Activated CD4-positive, alpha-beta T cell treated with anti-CD3 and anti-CD28 coated beads for 36 hours (primary cell): ENCODE measurements at regions not wholly inside any gene's neighbourhood (a gene's known extent, or its start where the extent isn't known, plus 50 kb on each side); places are given as distances from the start of the nearest gene placed in this dataset.

Experiments
- ATAC-seq: fragments of 200-7000 bp; cut with Tn5 transposase; one replicate; pipeline ENCODE4 v1.10.0; 2021; ENCODE audit warnings: mild to moderate bottlenecking, moderate library complexity
- CTCF ChIA-PET: fragments of 350-600 bp; sonication (Branson Sonifier 250); formaldehyde crosslinking; loops from one replicate; lab custom pipeline; 2021; ENCODE audit warnings: antibody characterized with exemption; lab: Charles Lee
- POLR2A ChIA-PET: fragments of 350-600 bp; sonication (Branson Sonifier 250); formaldehyde crosslinking; loops from one replicate; lab custom pipeline; 2021; ENCODE audit warnings: antibody characterized with exemption, inconsistent platforms; lab: Charles Lee
- DNase-seq: peaks from one replicate; pipeline ENCODE4 v3.0.0-alpha.2; 2020
- H3K27ac Mint-ChIP-seq: one replicate; pipeline ENCODE4 v1.8.0; 2021; ENCODE audit warnings: mixed read lengths
- H3K27me3 Mint-ChIP-seq: one replicate; pipeline ENCODE4 v1.8.0; 2021; ENCODE audit warnings: mixed read lengths
- H3K36me3 Mint-ChIP-seq: one replicate; pipeline ENCODE4 v1.8.0; 2021; ENCODE audit warnings: low read depth, mixed read lengths
- H3K4me1 Mint-ChIP-seq: one replicate; pipeline ENCODE4 v1.8.0; 2021; ENCODE audit warnings: mixed read lengths
- H3K4me3 Mint-ChIP-seq: one replicate; pipeline ENCODE4 v1.8.0; 2021; ENCODE audit warnings: mild to moderate bottlenecking, moderate library complexity, mixed read lengths
- H3K9me3 Mint-ChIP-seq: one replicate; pipeline ENCODE4 v1.8.0; 2021; ENCODE audit warnings: low read depth, mixed read lengths
- intact Hi-C, 2 experiments: fragments of 100-400 bp; cut with DNase I in 1 of 2; cut with micrococcal nuclease in 1 of 2; formaldehyde crosslinking; loops; one replicate each; pipeline versions ENCODE4 v1.14.2 to v1.15.1; 2022 to 2024; cut with DNase I, micrococcal nuclease

- intact Hi-C loops, result no loop called here
- Mint-ChIP-seq H3K27me3 (no peaks in the 10 kb centered on the region), H3K27ac (peak overlapping the region; percentile 52), H3K36me3 (no peaks in the 10 kb centered on the region), H3K9me3 (no peaks in the 10 kb centered on the region), H3K4me3 (no peak overlapping the region), H3K4me1 (peaks cover 8% of the 10 kb centered on the region)
- DNase-seq (peak; percentile 11), ATAC-seq (peak; percentile 67)
- ChIA-PET CTCF (interaction anchor here (0.6 kb wide), 1 partner anchor 105 kb away, joined by 4 read pairs; no protein-coding TSS in a partner anchor), POLR2A (interaction anchor here (0.6 kb wide), 1 partner anchor 9 kb away, joined by 3 read pairs; no protein-coding TSS in a partner anchor)
Measured at GRCh38 chr14:94946244-94946643, 176.3 kb upstream of the GSC start.

- POLR2A ChIA-PET, result no interaction called here
- Mint-ChIP-seq H3K4me3 (no peak overlapping the region), H3K27me3 (no peaks in the 10 kb centered on the region), H3K4me1 (peaks cover 8% of the 10 kb centered on the region), H3K9me3 (no peaks in the 10 kb centered on the region), H3K27ac (peak overlapping the region; percentile 52), H3K36me3 (no peaks in the 10 kb centered on the region)
- CTCF ChIA-PET, result no interaction called here
- ATAC-seq (peak; percentile 83), DNase-seq (peak; percentile 31)
- intact Hi-C loops, result no loop called here
Measured at GRCh38 chr14:94945615-94946014, 175.7 kb upstream of the GSC start.

- Mint-ChIP-seq H3K27ac (no peak overlapping the region), H3K4me3 (no peak overlapping the region), H3K27me3 (no peaks in the 10 kb centered on the region), H3K9me3 (no peaks in the 10 kb centered on the region), H3K36me3 (no peaks in the 10 kb centered on the region), H3K4me1 (peaks cover 8% of the 10 kb centered on the region)
- ATAC-seq (no peak), DNase-seq (no peak)
- intact Hi-C loops, result no loop called here
- POLR2A ChIA-PET, result no interaction called here
- CTCF ChIA-PET, result interaction anchor here (0.8 kb wide), 1 partner anchor 12 kb away, joined by 3 read pairs; no protein-coding TSS in a partner anchor
Measured at GRCh38 chr14:94944636-94945258, 174.8 kb upstream of the GSC start.

- Mint-ChIP-seq H3K4me3 (no peak overlapping the region), H3K36me3 (no peaks in the 10 kb centered on the region), H3K9me3 (no peaks in the 10 kb centered on the region), H3K4me1 (peaks cover 8% of the 10 kb centered on the region), H3K27me3 (no peaks in the 10 kb centered on the region), H3K27ac (no peak overlapping the region)
- intact Hi-C loops, result no loop called here
- DNase-seq (no peak), ATAC-seq (no peak)
- ChIA-PET CTCF (no interaction called here), POLR2A (no interaction called here)
Measured at GRCh38 chr14:94942601-94943000, 172.7 kb upstream of the GSC start.

GRCh38 chr14:94941311-94941710 lies 171.4 kb upstream of the GSC start:
- Mint-ChIP-seq H3K36me3 (no peaks in the 10 kb centered on the region), H3K4me3 (no peak overlapping the region), H3K27ac (no peak overlapping the region), H3K4me1 (peaks cover 6% of the 10 kb centered on the region), H3K9me3 (no peaks in the 10 kb centered on the region), H3K27me3 (no peaks in the 10 kb centered on the region)
- ATAC-seq (no peak), DNase-seq (no peak)
- POLR2A ChIA-PET, result no interaction called here
- CTCF ChIA-PET, result no interaction called here
- intact Hi-C loops, result no loop called here

- Mint-ChIP-seq H3K4me3 (no peak overlapping the region), H3K9me3 (no peaks in the 10 kb centered on the region), H3K27ac (no peak overlapping the region), H3K36me3 (no peaks in the 10 kb centered on the region), H3K27me3 (no peaks in the 10 kb centered on the region), H3K4me1 (no peaks in the 10 kb centered on the region)
- CTCF ChIA-PET, result no interaction called here
- intact Hi-C loops, result no loop called here
- POLR2A ChIA-PET, result no interaction called here
- DNase-seq, result no peak
- ATAC-seq, result no peak
Measured at GRCh38 chr14:94940263-94940993, 170.5 kb upstream of the GSC start.

GRCh38 chr14:94938016-94938415 lies 168.1 kb upstream of the GSC start:
- Mint-ChIP-seq H3K27ac (no peak overlapping the region), H3K4me1 (no peaks in the 10 kb centered on the region), H3K9me3 (no peaks in the 10 kb centered on the region), H3K36me3 (no peaks in the 10 kb centered on the region), H3K27me3 (no peaks in the 10 kb centered on the region), H3K4me3 (no peak overlapping the region)
- ATAC-seq (no peak), DNase-seq (no peak)
- intact Hi-C loops, result no loop called here
- POLR2A ChIA-PET, result no interaction called here
- CTCF ChIA-PET, result no interaction called here

GRCh38 chr14:94936901-94937685 lies 167.2 kb upstream of the GSC start:
- ChIA-PET POLR2A (no interaction called here), CTCF (no interaction called here)
- Mint-ChIP-seq H3K4me3 (no peak overlapping the region), H3K4me1 (no peaks in the 10 kb centered on the region), H3K36me3 (no peaks in the 10 kb centered on the region), H3K27me3 (no peaks in the 10 kb centered on the region), H3K9me3 (no peaks in the 10 kb centered on the region), H3K27ac (no peak overlapping the region)
- DNase-seq, result no peak
- no peak for ATAC-seq
- intact Hi-C loops, result no loop called here

- ATAC-seq (no peak), DNase-seq (no peak)
- Mint-ChIP-seq H3K9me3 (no peaks in the 10 kb centered on the region), H3K27me3 (no peaks in the 10 kb centered on the region), H3K36me3 (no peaks in the 10 kb centered on the region), H3K4me1 (no peaks in the 10 kb centered on the region), H3K4me3 (no peak overlapping the region), H3K27ac (no peak overlapping the region)
- POLR2A ChIA-PET, result no interaction called here
- intact Hi-C loops, result no loop called here
- CTCF ChIA-PET, result no interaction called here
Measured at GRCh38 chr14:94936401-94936892, 166.5 kb upstream of the GSC start.

GRCh38 chr14:94935706-94936300 lies 165.9 kb upstream of the GSC start:
- Mint-ChIP-seq H3K27ac (no peak overlapping the region), H3K9me3 (no peaks in the 10 kb centered on the region), H3K27me3 (no peaks in the 10 kb centered on the region), H3K36me3 (no peaks in the 10 kb centered on the region), H3K4me1 (no peaks in the 10 kb centered on the region), H3K4me3 (no peak overlapping the region)
- ChIA-PET CTCF (no interaction called here), POLR2A (no interaction called here)
- DNase-seq (no peak), ATAC-seq (no peak)
- intact Hi-C loops, result no loop called here

GRCh38 chr14:94934276-94934810 lies 164.4 kb upstream of the GSC start:
- H3K9me3 Mint-ChIP-seq, result no peaks in the 10 kb centered on the region
- H3K27ac Mint-ChIP-seq, result no peak overlapping the region
- H3K27me3 Mint-ChIP-seq, result no peaks in the 10 kb centered on the region
- no peaks in the 10 kb centered on the region for H3K36me3 Mint-ChIP-seq
- CTCF ChIA-PET, result no interaction called here
- ATAC-seq (no peak), DNase-seq (no peak)
- intact Hi-C loops, result no loop called here
- H3K4me3 Mint-ChIP-seq, result no peak overlapping the region
- POLR2A ChIA-PET, result no interaction called here
- no peaks in the 10 kb centered on the region for H3K4me1 Mint-ChIP-seq
